ENCODE measurements at regions not wholly inside any gene's neighbourhood (a gene's known extent, or its start where the extent isn't known, plus 50 kb on each side); places are given as distances from the start of the nearest gene placed in this dataset.

DNA sequence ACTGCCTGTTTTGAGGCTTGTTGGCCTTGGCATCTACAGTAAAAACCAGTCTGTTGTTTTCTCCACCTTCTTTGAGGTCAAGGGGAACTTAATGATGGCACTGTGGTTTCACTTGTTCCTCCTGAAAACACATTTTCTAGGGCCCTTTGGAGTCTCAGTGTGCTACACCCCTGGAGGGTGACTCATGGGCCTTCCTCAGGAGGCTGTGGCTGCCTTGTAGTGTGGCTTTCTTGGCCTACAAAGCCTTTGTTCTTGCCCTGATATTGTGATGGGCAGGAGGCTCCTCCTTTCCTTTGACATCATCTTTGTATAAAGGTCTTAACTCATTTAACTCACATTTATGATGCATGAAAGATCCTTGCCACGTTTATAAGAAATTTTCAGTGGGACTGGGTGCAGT, 56.3 kb upstream of the GPBP1 start:
- H3K79me2 ChIP-seq (replicated peaks; ENCODE audit: insufficient read depth, low read length): no peaks in the 10 kb centered on the region
- TF ChIP-seq EP300 (conservative IDR thresholded peaks at IDR 0.05; ENCODE audit: poor library complexity, severe bottlenecking): no peak
- no peak for TF ChIP-seq EZH2 (IDR thresholded peaks at IDR 0.05; ENCODE audit: borderline replicate concordance, insufficient read depth, low read length, poor library complexity, severe bottlenecking)
- TF ChIP-seq, protein P1, sequence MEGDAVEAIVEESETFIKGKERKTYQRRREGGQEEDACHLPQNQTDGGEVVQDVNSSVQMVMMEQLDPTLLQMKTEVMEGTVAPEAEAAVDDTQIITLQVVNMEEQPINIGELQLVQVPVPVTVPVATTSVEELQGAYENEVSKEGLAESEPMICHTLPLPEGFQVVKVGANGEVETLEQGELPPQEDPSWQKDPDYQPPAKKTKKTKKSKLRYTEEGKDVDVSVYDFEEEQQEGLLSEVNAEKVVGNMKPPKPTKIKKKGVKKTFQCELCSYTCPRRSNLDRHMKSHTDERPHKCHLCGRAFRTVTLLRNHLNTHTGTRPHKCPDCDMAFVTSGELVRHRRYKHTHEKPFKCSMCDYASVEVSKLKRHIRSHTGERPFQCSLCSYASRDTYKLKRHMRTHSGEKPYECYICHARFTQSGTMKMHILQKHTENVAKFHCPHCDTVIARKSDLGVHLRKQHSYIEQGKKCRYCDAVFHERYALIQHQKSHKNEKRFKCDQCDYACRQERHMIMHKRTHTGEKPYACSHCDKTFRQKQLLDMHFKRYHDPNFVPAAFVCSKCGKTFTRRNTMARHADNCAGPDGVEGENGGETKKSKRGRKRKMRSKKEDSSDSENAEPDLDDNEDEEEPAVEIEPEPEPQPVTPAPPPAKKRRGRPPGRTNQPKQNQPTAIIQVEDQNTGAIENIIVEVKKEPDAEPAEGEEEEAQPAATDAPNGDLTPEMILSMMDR (IDR thresholded peaks at IDR 0.05; ENCODE audit: poor library complexity, severe bottlenecking): no peak
- TF ChIP-seq MXI1 (conservative IDR thresholded peaks at IDR 0.05; ENCODE audit: poor library complexity, severe bottlenecking): no peak
- no peak for TF ChIP-seq SMC3 (conservative IDR thresholded peaks at IDR 0.05; ENCODE audit: poor library complexity)
- no peak for TF ChIP-seq TAF1 (IDR thresholded peaks at IDR 0.05; ENCODE audit: low read depth)
- no peak for TF ChIP-seq RAD21 (conservative IDR thresholded peaks at IDR 0.05)
- no peak for TF ChIP-seq POLR2AphosphoS5 (IDR thresholded peaks at IDR 0.05)
- TF ChIP-seq, protein P2, sequence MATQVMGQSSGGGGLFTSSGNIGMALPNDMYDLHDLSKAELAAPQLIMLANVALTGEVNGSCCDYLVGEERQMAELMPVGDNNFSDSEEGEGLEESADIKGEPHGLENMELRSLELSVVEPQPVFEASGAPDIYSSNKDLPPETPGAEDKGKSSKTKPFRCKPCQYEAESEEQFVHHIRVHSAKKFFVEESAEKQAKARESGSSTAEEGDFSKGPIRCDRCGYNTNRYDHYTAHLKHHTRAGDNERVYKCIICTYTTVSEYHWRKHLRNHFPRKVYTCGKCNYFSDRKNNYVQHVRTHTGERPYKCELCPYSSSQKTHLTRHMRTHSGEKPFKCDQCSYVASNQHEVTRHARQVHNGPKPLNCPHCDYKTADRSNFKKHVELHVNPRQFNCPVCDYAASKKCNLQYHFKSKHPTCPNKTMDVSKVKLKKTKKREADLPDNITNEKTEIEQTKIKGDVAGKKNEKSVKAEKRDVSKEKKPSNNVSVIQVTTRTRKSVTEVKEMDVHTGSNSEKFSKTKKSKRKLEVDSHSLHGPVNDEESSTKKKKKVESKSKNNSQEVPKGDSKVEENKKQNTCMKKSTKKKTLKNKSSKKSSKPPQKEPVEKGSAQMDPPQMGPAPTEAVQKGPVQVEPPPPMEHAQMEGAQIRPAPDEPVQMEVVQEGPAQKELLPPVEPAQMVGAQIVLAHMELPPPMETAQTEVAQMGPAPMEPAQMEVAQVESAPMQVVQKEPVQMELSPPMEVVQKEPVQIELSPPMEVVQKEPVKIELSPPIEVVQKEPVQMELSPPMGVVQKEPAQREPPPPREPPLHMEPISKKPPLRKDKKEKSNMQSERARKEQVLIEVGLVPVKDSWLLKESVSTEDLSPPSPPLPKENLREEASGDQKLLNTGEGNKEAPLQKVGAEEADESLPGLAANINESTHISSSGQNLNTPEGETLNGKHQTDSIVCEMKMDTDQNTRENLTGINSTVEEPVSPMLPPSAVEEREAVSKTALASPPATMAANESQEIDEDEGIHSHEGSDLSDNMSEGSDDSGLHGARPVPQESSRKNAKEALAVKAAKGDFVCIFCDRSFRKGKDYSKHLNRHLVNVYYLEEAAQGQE (IDR thresholded peaks at IDR 0.05; ENCODE audit: borderline replicate concordance): no peak
- no peak overlapping the region for H2AFZ ChIP-seq (ENCODE audit: low read depth, low read length)
- H3K36me3 ChIP-seq (ENCODE audit: insufficient read depth, low read length): no peaks in the 10 kb centered on the region
- no peaks in the 10 kb centered on the region for H3K27me3 ChIP-seq (ENCODE audit: insufficient read depth, low read depth, low read length)
- H3F3A ChIP-seq (ENCODE audit: insufficient read depth, low read length, poor library complexity, severe bottlenecking): no peaks in the 10 kb centered on the region
- no peak overlapping the region for H3K4me3 ChIP-seq (ENCODE audit: low read length)
- H3K27ac ChIP-seq (ENCODE audit: low read length): no peak overlapping the region
- H3K9ac ChIP-seq (ENCODE audit: low read length): no peak overlapping the region
- no peaks in the 10 kb centered on the region for H3K9me3 ChIP-seq (ENCODE audit: low read length)
- H3K4me2 ChIP-seq (ENCODE audit: low read length): no peak overlapping the region
- H4K20me1 ChIP-seq (ENCODE audit: insufficient read depth): no peaks in the 10 kb centered on the region
- no peaks in the 10 kb centered on the region for H3K9me2 ChIP-seq (ENCODE audit: insufficient read depth, low read length)

- Histone ChIP-seq H3K27ac (ENCODE audit: low read length) (no peak overlapping the region), H3K4me2 (ENCODE audit: low read length) (no peak overlapping the region), H2AFZ (ENCODE audit: low read depth, low read length) (no peak overlapping the region), H4K20me1 (ENCODE audit: insufficient read depth) (no peaks in the 10 kb centered on the region), H3K9me3 (ENCODE audit: low read length) (no peaks in the 10 kb centered on the region), H3K79me2 (replicated peaks; ENCODE audit: insufficient read depth, low read length) (no peaks in the 10 kb centered on the region), H3F3A (ENCODE audit: insufficient read depth, low read length, poor library complexity, severe bottlenecking) (no peaks in the 10 kb centered on the region), H3K27me3 (ENCODE audit: insufficient read depth, low read depth, low read length) (no peaks in the 10 kb centered on the region), H3K9me2 (ENCODE audit: insufficient read depth, low read length) (no peaks in the 10 kb centered on the region), H3K36me3 (ENCODE audit: insufficient read depth, low read length) (no peaks in the 10 kb centered on the region), H3K9ac (ENCODE audit: low read length) (no peak overlapping the region), H3K4me3 (ENCODE audit: low read length) (no peak overlapping the region)
- TF ChIP-seq, protein P2 (IDR thresholded peaks at IDR 0.05; ENCODE audit: borderline replicate concordance): no peak
Observed at GRCh38 chr5:57119031-57119430, 54.8 kb upstream of the GPBP1 start.
